AML-193 (cell line): ENCODE measurements at regions not wholly inside any gene's neighbourhood (a gene's known extent, or its start where the extent isn't known, plus 50 kb on each side); places are given as distances from the start of the nearest gene placed in this dataset.

Experiments
- DNase-seq, 2 experiments: peaks; one replicate each; lab custom pipeline; 2025; lab: John Stamatoyannopoulos, UW

DNA sequence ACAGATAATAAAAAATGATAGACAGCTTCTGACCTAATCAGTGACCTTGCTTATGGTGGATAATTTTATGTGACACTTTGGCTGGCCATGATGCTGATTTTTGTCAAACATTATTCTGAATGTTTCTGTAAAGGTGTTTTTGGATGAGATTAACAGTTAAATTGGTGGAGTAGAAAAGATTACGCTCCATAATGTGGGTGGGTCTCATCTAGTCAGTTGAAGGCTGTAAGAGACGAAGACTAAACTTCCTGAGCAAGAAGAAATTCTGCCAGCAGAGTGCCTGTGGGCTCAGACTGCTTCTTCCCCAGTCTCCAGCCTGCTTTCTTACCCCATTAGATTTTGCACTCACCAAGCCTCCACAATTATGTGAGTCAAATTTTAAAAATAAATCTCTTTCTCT, 214.9 kb upstream of the ITGA4 start:
- no peak for DNase-seq

DNA sequence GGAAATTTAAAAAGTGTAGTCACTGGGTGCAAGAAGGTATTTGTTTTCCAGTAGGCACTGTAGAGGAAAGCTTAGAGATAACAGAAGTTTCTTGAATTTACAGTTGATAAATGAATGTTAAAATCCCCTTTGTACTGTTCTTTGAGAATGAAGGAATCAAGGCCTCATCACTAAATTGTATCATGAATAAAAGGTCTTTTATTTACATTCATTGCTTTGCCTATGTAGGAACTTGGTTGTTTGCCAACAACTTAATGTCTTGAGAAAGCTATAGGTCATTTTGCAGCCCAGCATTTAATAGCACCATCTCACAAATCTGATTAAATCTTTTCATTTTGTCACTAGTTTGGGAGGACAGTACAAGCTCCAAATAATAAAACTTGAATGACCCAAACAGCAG, 213.9 kb upstream of the ITGA4 start:
- DNase-seq: no peak

- peak in 1 of 2 experiments; percentile 3 for DNase-seq
Observed at GRCh38 chr2:181250691-181251090, 206.5 kb upstream of the ITGA4 start.

- DNase-seq: peak; percentile 77 to 83
Observed at GRCh38 chr2:181252262-181253148, 204.7 kb upstream of the ITGA4 start.

DNA sequence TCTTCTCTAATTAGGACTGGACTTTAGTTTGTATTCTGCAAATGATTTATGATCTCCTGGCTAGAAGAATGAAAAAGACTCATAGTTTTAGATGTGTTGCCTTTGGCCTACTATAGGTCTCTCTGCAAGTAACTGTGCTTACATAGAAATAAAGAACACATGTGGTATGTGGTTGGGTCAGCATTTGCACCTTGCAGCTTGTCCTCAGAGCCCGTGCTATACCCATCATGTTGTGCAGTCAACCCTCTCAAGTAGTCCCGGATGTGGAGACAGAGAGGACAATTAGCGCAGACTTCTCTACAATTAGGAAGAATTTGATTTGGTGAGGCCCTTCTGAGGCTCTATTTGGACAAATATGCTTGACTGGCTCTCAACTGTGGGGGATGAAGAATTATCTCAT, 203.7 kb upstream of the ITGA4 start:
- DNase-seq: no peak

DNA sequence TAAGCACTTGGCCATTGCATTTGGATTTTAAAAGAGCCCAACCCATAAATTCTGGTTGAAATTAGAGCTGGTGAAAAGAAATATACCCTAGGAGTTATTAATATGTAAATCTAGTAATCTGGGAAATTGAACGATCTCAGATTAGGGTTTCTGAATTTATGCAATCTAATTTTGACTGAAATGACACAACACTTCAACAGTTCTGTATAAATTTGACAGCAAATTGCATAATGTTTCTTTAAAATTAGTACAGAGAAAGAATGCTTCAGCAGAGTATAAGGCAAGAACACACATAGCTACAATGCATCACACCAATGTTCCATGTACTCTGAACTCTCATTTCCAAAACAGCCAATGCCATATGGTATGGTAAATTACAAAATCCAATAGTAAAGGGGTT, 201.5 kb upstream of the ITGA4 start:
- DNase-seq: peak; percentile 21 to 66

GRCh38 chr2:181258720-181259119, 198.5 kb upstream of the ITGA4 start:
- DNase-seq: no peak

DNA sequence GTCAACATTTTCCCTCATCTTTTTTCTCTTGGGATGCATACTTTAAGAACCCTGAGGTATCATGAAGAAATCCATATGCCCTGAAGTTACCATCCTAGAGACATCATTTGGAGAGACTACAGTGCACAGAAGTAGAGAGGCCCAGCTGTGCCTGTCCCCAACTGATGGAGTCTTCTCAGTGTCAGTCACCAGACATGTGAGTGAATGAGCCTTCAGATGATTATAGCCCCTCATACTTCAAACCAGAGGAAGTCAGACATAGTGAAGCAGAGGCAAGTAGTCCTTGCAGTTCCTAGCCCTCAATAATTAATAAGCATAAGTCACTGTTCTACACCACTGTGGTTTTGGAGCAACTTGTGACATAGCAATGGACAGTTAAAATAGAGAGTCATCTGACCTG, 194.4 kb upstream of the ITGA4 start:
- no peak for DNase-seq

GRCh38 chr2:181264001-181264400, 193.2 kb upstream of the ITGA4 start:
- DNase-seq: no peak

- DNase-seq: no peak
Observed at GRCh38 chr2:181264441-181264840, 192.7 kb upstream of the ITGA4 start.

DNA sequence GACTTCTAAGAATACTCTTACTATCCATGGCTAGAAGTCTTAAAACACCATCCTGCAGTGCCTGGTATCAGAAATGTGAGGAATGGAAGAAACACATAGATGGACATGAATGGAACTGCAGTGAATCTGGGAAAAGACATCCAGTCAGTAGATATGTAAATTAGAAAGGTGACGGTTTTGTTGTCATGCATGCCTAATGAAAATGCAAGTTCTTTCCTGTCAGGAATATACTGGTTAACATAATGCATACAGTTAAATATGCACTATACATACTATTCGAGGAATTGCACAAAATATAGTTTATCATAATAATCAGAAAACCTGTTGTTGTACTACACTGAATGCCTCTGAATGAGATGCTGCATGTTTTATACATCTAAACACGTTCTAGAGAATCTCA, 190.6 kb upstream of the ITGA4 start:
- DNase-seq: no peak

DNA sequence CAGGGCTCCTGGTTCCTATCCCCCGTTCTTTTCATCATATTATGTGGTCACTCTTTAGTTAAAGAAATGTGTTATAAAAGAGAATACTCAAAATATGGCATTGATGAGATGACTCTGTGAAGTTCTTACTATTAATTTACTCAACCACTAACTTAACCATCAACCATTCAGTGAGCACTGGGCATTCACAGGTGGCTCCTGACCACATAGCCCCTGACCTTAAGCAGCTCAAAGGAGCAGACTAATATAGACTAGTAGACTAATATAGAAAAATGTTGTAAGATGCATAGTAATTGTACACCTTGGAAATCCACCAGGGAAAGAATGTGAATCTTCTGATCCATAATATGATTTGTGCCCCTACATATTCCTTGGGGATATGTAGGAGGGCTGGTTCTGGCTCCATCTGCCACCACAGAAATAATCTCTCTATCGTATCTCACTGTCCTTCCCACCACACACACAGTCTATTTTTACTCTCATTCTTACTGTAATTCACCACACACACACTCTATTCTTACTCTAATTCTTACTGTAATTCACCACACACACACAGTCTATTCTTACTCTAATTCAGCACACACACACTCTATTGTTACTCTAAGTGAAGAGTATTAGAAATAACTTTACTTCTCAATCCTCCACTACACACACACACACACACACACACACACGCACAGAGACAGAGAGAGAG, 188.9 kb upstream of the ITGA4 start:
- no peak for DNase-seq

GRCh38 chr2:181273986-181274385, 183.2 kb upstream of the ITGA4 start:
- DNase-seq: no peak

- DNase-seq: no peak
Observed at GRCh38 chr2:181275643-181276070, 181.5 kb upstream of the ITGA4 start.

- DNase-seq: no peak
Observed at GRCh38 chr2:181281206-181281832, 175.9 kb upstream of the ITGA4 start.

DNA sequence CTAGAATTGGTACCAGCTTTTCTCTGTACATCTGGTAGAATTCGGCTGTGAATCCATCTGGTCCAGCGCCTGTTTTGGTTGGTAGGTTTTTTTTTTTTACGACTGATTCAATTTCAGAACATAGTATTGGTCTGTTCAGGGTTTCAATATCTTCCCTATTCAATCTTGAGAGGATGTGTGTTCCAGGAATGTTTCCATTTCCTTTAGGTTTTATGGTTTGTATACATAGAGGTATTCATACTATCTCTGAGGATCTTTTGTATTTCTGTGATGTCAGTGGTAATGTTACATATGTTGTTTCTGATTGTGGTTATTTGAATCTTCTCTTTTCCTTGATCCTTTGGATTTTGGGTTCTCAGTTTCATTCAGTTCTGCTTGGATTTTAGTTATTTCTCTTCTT, 172.1 kb upstream of the ITGA4 start:
- DNase-seq: no peak

GRCh38 chr2:181289698-181290097, 167.5 kb upstream of the ITGA4 start:
- DNase-seq: no peak

- DNase-seq: no peak
Observed at GRCh38 chr2:181290182-181290581, 167.0 kb upstream of the ITGA4 start.

DNA sequence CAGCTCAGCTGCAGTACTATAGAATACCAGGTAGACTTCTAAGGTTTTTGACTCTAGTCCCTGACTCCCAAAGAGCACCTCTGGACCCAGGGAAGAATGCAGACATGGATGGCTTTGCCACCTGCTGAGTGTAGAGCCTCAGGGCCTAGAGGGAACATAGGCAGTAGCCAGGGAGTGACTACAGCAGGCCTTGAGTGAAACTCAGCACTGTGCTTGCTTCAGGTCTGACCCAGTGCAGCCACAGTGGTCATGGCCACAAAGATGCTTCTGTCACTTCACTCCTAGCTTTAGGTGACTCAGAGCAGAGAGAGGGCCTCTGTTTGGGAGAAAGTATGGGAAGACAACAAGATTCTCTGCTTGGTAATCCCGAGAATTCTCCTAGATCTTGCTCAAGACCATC, 162.2 kb upstream of the ITGA4 start:
- no peak for DNase-seq

GRCh38 chr2:181300600-181301291, 156.4 kb upstream of the ITGA4 start:
- peak; percentile 71 to 76 for DNase-seq

DNA sequence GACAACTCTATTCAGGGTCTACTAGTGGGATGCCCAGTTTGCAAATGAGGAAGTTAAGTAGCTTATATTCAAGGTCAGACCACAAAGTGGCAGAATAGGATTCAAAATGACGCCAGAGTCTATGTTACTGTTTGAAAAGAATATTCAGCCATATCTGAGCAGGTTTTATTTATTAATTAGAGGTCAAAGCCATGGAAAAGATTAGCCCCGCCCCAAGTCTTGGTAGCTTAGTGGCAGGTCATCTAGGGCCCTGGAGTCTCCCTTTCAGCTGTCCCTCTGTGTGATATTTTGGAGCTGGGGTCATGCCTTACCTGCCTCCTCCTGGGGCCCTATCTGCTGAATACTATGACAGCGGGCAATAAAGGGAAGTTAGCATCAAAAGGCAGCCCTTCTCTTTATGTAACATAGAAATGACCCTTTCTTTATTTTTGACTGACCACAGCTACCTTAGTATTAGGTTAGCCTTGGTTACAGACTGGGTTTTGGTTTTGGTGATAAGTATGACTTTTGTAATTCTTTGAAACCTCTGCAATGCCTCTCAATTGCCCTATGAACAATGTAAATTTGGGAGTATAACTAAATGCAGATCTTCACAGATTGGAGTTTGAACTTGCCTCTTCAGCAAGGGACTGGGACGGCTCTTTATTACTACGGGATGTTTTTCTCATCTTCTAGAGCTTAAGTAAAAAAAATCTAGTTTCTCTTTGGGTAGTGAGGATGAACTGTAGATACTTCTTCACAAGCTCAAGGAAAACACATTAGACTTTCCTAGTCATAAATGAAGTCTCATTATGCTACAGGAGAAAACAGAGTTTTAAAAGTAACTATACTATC, 153.0 kb upstream of the ITGA4 start:
- DNase-seq: peak; percentile 79 to 86
